ENCODE measurements at regions not wholly inside any gene's neighbourhood (a gene's known extent, or its start where the extent isn't known, plus 50 kb on each side); places are given as distances from the start of the nearest gene placed in this dataset.

GRCh38 chr13:31919241-31919640 is 112.3 kb upstream of the FRY start:
- no peak for TF ChIP-seq EZH2 (IDR thresholded peaks at IDR 0.05; ENCODE audit: borderline replicate concordance)
- no peak for TF ChIP-seq CTCF (IDR thresholded peaks at IDR 0.05; ENCODE audit: poor library complexity)
- no peak for TF ChIP-seq EZH2phosphoT487 (IDR thresholded peaks at IDR 0.05; ENCODE audit: low read depth, severe bottlenecking, unreplicated experiment)

All from hepatocyte (in vitro differentiated cells).